Thyroid gland (tissue), 4 donors: ENCODE measurements at regions not wholly inside any gene's neighbourhood (a gene's known extent, or its start where the extent isn't known, plus 50 kb on each side); places are given as distances from the start of the nearest gene placed in this dataset.

Source experiments
- CTCF ChIP-seq, 6 experiments: fragments of 200-600 bp in 3 of 6; fragments of 450-650 bp in 3 of 6; sonication (generic) in 3 of 6; IDR thresholded peaks; one replicate each; pipeline ENCODE4 v1.5.1; 2016 to 2019; ENCODE audit warnings: antibody characterized with exemption in 6 of 6, mild to moderate bottlenecking in 2 of 6, inconsistent platforms in 1 of 6, moderate library complexity in 1 of 6
- POLR2A ChIP-seq, 2 donors: fragments of 450-650 bp; IDR thresholded peaks; one replicate each; pipeline ENCODE4 v1.6.1; 2017; ENCODE audit warnings: antibody characterized with exemption in 2 of 2, mild to moderate bottlenecking in 2 of 2, moderate library complexity in 1 of 2

GRCh38 chr5:2300861-2301574, 418.3 kb upstream of the IRX4 start:
- TF ChIP-seq CTCF (IDR thresholded peaks at IDR 0.05) (no peak), POLR2A (IDR thresholded peaks at IDR 0.05) (no peak)
